ENCODE measurements at regions not wholly inside any gene's neighbourhood (a gene's known extent, or its start where the extent isn't known, plus 50 kb on each side); places are given as distances from the start of the nearest gene placed in this dataset.

DNA sequence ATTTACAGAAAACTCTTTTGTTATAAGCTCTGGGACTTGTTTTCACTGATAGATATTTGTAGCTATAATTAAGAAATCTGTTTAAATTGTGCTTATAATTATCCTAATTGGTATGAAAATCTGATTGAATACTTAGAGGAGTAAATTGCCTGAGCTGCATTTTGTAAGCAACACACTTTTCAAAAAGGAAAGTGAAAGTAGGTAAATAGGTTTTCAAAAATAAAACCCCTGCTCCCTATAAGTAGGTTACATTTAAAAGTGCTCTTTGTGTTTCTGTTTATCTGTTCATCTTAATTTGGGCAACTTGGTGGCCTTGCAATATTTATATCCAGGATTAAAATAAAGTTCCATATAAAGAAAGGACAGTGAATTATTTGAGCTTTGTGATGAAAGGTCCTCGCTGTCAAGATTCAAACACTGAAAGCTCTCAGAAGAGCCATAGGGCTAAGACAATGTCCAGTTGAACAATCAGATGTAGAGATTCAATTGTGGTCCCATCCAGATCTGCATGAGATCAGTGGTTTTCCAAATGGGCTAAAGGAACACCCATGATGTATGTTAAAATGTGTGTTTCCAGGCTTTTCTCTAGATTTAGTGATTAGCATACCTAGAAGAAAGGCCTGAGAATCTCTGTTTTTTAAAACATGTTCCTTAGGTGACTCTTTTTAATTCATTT is 371.6 kb downstream of the RPRM start:
- Histone ChIP-seq H3K27me3 (ENCODE audit: low read depth) (no peaks in the 10 kb centered on the region), H3K9me3 (no peaks in the 10 kb centered on the region), H3K4me3 (no peak overlapping the region), H3K4me1 (no peaks in the 10 kb centered on the region), H3K27ac (no peak overlapping the region), H3K36me3 (no peaks in the 10 kb centered on the region)
- intact Hi-C loops (cut with DNase I): no loop called here
- no peak for ATAC-seq
- TF ChIP-seq, protein P1, sequence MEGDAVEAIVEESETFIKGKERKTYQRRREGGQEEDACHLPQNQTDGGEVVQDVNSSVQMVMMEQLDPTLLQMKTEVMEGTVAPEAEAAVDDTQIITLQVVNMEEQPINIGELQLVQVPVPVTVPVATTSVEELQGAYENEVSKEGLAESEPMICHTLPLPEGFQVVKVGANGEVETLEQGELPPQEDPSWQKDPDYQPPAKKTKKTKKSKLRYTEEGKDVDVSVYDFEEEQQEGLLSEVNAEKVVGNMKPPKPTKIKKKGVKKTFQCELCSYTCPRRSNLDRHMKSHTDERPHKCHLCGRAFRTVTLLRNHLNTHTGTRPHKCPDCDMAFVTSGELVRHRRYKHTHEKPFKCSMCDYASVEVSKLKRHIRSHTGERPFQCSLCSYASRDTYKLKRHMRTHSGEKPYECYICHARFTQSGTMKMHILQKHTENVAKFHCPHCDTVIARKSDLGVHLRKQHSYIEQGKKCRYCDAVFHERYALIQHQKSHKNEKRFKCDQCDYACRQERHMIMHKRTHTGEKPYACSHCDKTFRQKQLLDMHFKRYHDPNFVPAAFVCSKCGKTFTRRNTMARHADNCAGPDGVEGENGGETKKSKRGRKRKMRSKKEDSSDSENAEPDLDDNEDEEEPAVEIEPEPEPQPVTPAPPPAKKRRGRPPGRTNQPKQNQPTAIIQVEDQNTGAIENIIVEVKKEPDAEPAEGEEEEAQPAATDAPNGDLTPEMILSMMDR (IDR thresholded peaks at IDR 0.05): no peak
- no peak for DNase-seq

GRCh38 chr2:153105829-153106578 is 372.6 kb downstream of the RPRM start:
- Histone ChIP-seq H3K4me3 (no peak overlapping the region), H3K9me3 (no peaks in the 10 kb centered on the region), H3K36me3 (no peaks in the 10 kb centered on the region), H3K27me3 (ENCODE audit: low read depth) (no peaks in the 10 kb centered on the region), H3K27ac (no peak overlapping the region), H3K4me1 (no peaks in the 10 kb centered on the region)
- DNase-seq (no peak), ATAC-seq (no peak)
- TF ChIP-seq, protein P1 (IDR thresholded peaks at IDR 0.05): no peak
- intact Hi-C loops (cut with DNase I): no loop called here

GRCh38 chr2:153101187-153101586 is 377.4 kb downstream of the RPRM start:
- H3K4me3 ChIP-seq: no peak overlapping the region
- no peaks in the 10 kb centered on the region for H3K9me3 ChIP-seq
- no peaks in the 10 kb centered on the region for H3K36me3 ChIP-seq
- no peaks in the 10 kb centered on the region for H3K4me1 ChIP-seq
- TF ChIP-seq, protein P1 (IDR thresholded peaks at IDR 0.05): no peak
- intact Hi-C loops (cut with DNase I): no loop called here
- H3K27ac ChIP-seq: no peak overlapping the region
- ATAC-seq: no peak
- no peak for DNase-seq
- H3K27me3 ChIP-seq (ENCODE audit: low read depth): no peaks in the 10 kb centered on the region

DNA sequence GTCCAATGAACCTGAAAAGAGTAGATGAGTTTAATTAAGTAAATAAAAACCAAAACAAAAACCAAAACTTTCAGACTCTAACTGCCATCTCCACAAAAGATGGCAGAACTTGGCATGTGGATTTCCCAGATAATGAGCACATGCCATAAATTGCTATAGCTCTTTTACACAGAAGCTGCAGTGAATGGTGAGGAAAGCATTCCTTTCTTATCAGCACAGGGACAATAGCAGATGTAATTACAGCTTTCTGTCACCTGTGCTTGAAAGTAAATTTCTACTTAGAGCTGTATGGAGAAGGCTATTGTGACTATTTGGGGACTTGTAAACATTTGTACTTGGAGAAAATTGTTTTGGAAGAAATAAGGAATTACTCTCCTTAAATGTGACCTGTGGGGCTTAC is 378.4 kb downstream of the RPRM start:
- no peak overlapping the region for H3K27ac ChIP-seq
- H3K27me3 ChIP-seq (ENCODE audit: low read depth): no peaks in the 10 kb centered on the region
- no peaks in the 10 kb centered on the region for H3K4me1 ChIP-seq
- H3K36me3 ChIP-seq: no peaks in the 10 kb centered on the region
- ATAC-seq (no peak), DNase-seq (no peak)
- no peak overlapping the region for H3K4me3 ChIP-seq
- H3K9me3 ChIP-seq: no peaks in the 10 kb centered on the region
- intact Hi-C loops (cut with DNase I): no loop called here
- TF ChIP-seq, protein P1 (IDR thresholded peaks at IDR 0.05): no peak

- DNase-seq (no peak), ATAC-seq (no peak)
- H3K27me3 ChIP-seq (ENCODE audit: low read depth): no peaks in the 10 kb centered on the region
- H3K36me3 ChIP-seq: no peaks in the 10 kb centered on the region
- no peaks in the 10 kb centered on the region for H3K4me1 ChIP-seq
- H3K27ac ChIP-seq: no peak overlapping the region
- no peak overlapping the region for H3K4me3 ChIP-seq
- TF ChIP-seq, protein P1 (IDR thresholded peaks at IDR 0.05): no peak
- no peaks in the 10 kb centered on the region for H3K9me3 ChIP-seq
- intact Hi-C loops (cut with DNase I): no loop called here
Measured at GRCh38 chr2:153098073-153098472, 379.7 kb downstream of the ARL6IP6 start.
